Keratinocyte (primary cell): ENCODE measurements at regions not wholly inside any gene's neighbourhood (a gene's known extent, or its start where the extent isn't known, plus 50 kb on each side); places are given as distances from the start of the nearest gene placed in this dataset.

ENCODE experiments used
- DNase-seq: peaks from one replicate; pipeline ENCODE4 v3.0.0-alpha.2; 2011; ENCODE audit warnings: low read depth, missing footprints, low spot score
- FAIRE-seq: peaks from 2 replicates; lab custom pipeline; 2011; peaks lifted over from hg19 to GRCh38; lab: Jason Lieb, UNC
- H2AFZ ChIP-seq: 2 replicates; pipeline ENCODE4 v1.6.0; 2012; ENCODE audit warnings: low read length, control low read depth, inconsistent platforms; ENCODE audit not compliant: control insufficient read depth
- H3K27ac ChIP-seq: 2 replicates; pipeline ENCODE4 v1.5.1; 2011; ENCODE audit warnings: low read length; ENCODE audit not compliant: control insufficient read depth, insufficient read depth
- H3K27me3 ChIP-seq: 3 replicates; pipeline ENCODE4 v1.6.0; 2011; ENCODE audit warnings: low read length; ENCODE audit not compliant: control insufficient read depth, insufficient read depth; ENCODE audit errors: extremely low read depth
- H3K36me3 ChIP-seq, 2 experiments: 2 replicates in 1 of 2; 3 replicates in 1 of 2; pipeline ENCODE4 v1.5.1; 2011; ENCODE audit warnings: low read length in 2 of 2, mild to moderate bottlenecking in 1 of 2; ENCODE audit not compliant: control insufficient read depth in 2 of 2, insufficient read depth in 2 of 2; ENCODE audit errors: extremely low read depth in 1 of 2
- H3K4me1 ChIP-seq: 3 replicates; pipeline ENCODE4 v1.5.1; 2011; ENCODE audit warnings: low read length; ENCODE audit not compliant: control insufficient read depth, insufficient read depth; ENCODE audit errors: extremely low read depth
- H3K4me2 ChIP-seq: 3 replicates; pipeline ENCODE4 v1.6.0; 2011; ENCODE audit warnings: low read depth, low read length; ENCODE audit not compliant: control insufficient read depth, insufficient read depth; ENCODE audit errors: extremely low read depth
- H3K4me3 ChIP-seq, 3 experiments: fragments of 200-600 bp in 1 of 3; sonication (generic) in 1 of 3; 2 replicates in 2 of 3; 3 replicates in 1 of 3; pipeline ENCODE4 v1.5.1; 2011 to 2016; ENCODE audit warnings: low read length in 3 of 3, mild to moderate bottlenecking in 3 of 3, control low read depth in 2 of 3, inconsistent platforms in 1 of 3, low read depth in 1 of 3, mixed read lengths in 1 of 3, mixed run types in 1 of 3, moderate library complexity in 1 of 3; ENCODE audit not compliant: control insufficient read depth in 2 of 3, insufficient read depth in 2 of 3; ENCODE audit errors: extremely low read depth in 1 of 3
- H3K79me2 ChIP-seq: 2 replicates; pipeline ENCODE4 v1.6.0; 2012; ENCODE audit warnings: low read length; ENCODE audit not compliant: control insufficient read depth, insufficient read depth
- H3K9ac ChIP-seq: 3 replicates; pipeline ENCODE4 v1.6.0; 2011; ENCODE audit warnings: low read length; ENCODE audit not compliant: control insufficient read depth, insufficient read depth; ENCODE audit errors: extremely low read depth
- H3K9me1 ChIP-seq: 3 replicates; pipeline ENCODE4 v1.6.0; 2011; ENCODE audit warnings: low read length; ENCODE audit not compliant: control insufficient read depth, insufficient read depth; ENCODE audit errors: extremely low read depth
- H3K9me3 ChIP-seq: 2 replicates; pipeline ENCODE4 v1.5.1; 2012; ENCODE audit warnings: low read depth, low read length; ENCODE audit not compliant: control insufficient read depth
- H4K20me1 ChIP-seq: 3 replicates; pipeline ENCODE4 v1.6.0; 2011; ENCODE audit warnings: low read length; ENCODE audit not compliant: control insufficient read depth, insufficient read depth; ENCODE audit errors: extremely low read depth
- CTCF ChIP-seq, 3 experiments: IDR thresholded peaks in 1 of 3; conservative IDR thresholded peaks in 1 of 3; optimal IDR thresholded peaks in 1 of 3; 2 replicates in 2 of 3; 3 replicates in 1 of 3; pipeline versions ENCODE3 to v1.5.1; 2011; ENCODE audit warnings: low read length in 3 of 3, mild to moderate bottlenecking in 3 of 3, moderate library complexity in 2 of 3, control low read depth in 1 of 3, inconsistent platforms in 1 of 3; ENCODE audit not compliant: insufficient read depth in 2 of 3; ENCODE audit errors: extremely low read depth in 1 of 3
- EZH2 ChIP-seq: IDR thresholded peaks from one replicate; pipeline ENCODE4 v1.6.1; 2012; ENCODE audit warnings: inconsistent platforms, mild to moderate bottlenecking, low read length, moderate library complexity
- dilution Hi-C: fragments of 300-500 bp; cut with MboI; formaldehyde crosslinking; loops from one replicate; pipeline ENCODE4 v1.7.0; 2020; ENCODE audit warnings: low sequenced_read_pairs; ENCODE audit not compliant: extremely low pct_ligation_motif_present

- H3K4me1 ChIP-seq = peaks cover 21% of the 10 kb centered on the region
- H3K79me2 ChIP-seq = no peaks in the 10 kb centered on the region
- no peak overlapping the region for H3K4me3 ChIP-seq
- no peak overlapping the region for H3K9ac ChIP-seq
- dilution Hi-C loops = no loop called here
- DNase-seq (no peak), FAIRE-seq (no peak)
- H3K36me3 ChIP-seq = no peaks in the 10 kb centered on the region
- H3K27me3 ChIP-seq = no peaks in the 10 kb centered on the region
- no peak overlapping the region for H3K4me2 ChIP-seq
- H3K9me3 ChIP-seq = no peaks in the 10 kb centered on the region
- TF ChIP-seq EZH2 (no peak), CTCF (optimal IDR thresholded peaks at IDR 0.05 in 1 of 3, IDR thresholded peaks at IDR 0.05 in 1 of 3, conservative IDR thresholded peaks at IDR 0.05 in 1 of 3; ENCODE audit: extremely low read depth in 1 of 3, insufficient read depth in 2 of 3, low read length in 3 of 3) (no peak)
- H3K27ac ChIP-seq = no peak overlapping the region
- no peaks in the 10 kb centered on the region for H4K20me1 ChIP-seq
- H2AFZ ChIP-seq = no peak overlapping the region
- H3K9me1 ChIP-seq = no peaks in the 10 kb centered on the region
Observed at GRCh38 chr1:244304656-244305055, 147.1 kb downstream of the ADSS2 start.

GRCh38 chr1:244305776-244306341, 145.8 kb downstream of the ADSS2 start:
- dilution Hi-C loops = no loop called here
- no peak overlapping the region for H2AFZ ChIP-seq
- no peak overlapping the region for H3K27ac ChIP-seq
- H3K79me2 ChIP-seq = no peaks in the 10 kb centered on the region
- no peak overlapping the region for H3K9ac ChIP-seq
- H3K4me2 ChIP-seq = no peak overlapping the region
- DNase-seq (no peak), FAIRE-seq (no peak)
- H3K4me3 ChIP-seq = no peak overlapping the region
- H3K27me3 ChIP-seq = no peaks in the 10 kb centered on the region
- H3K9me1 ChIP-seq = no peaks in the 10 kb centered on the region
- H4K20me1 ChIP-seq = no peaks in the 10 kb centered on the region
- H3K9me3 ChIP-seq = no peaks in the 10 kb centered on the region
- peaks cover 21% of the 10 kb centered on the region for H3K4me1 ChIP-seq
- no peaks in the 10 kb centered on the region for H3K36me3 ChIP-seq
- TF ChIP-seq EZH2 = no peak
- TF ChIP-seq CTCF (optimal IDR thresholded peaks at IDR 0.05 in 1 of 3, IDR thresholded peaks at IDR 0.05 in 1 of 3, conservative IDR thresholded peaks at IDR 0.05 in 1 of 3; ENCODE audit: extremely low read depth in 1 of 3, insufficient read depth in 2 of 3, low read length in 3 of 3) = no peak
